Kidney (tissue), 13 donors: ENCODE measurements at regions not wholly inside any gene's neighbourhood (a gene's known extent, or its start where the extent isn't known, plus 50 kb on each side); places are given as distances from the start of the nearest gene placed in this dataset.

Experiments
- DNase-seq, 5 donors: peaks; one replicate each; pipeline ENCODE4 v3.0.0-alpha.2; 2013 to 2020
- FAIRE-seq: peaks from 2 replicates; lab custom pipeline; 2012; peaks lifted over from hg19 to GRCh38; lab: Jason Lieb, UNC
- H3K27ac ChIP-seq, 2 donors: one replicate each; pipeline ENCODE4 v1.7.0; 2013; ENCODE audit warnings: low read depth in 2 of 2, low read length in 2 of 2, inconsistent platforms in 1 of 2
- H3K27me3 ChIP-seq: one replicate; pipeline ENCODE4 v1.7.1; 2013; ENCODE audit warnings: low read length, inconsistent platforms; ENCODE audit not compliant: control insufficient read depth, insufficient read depth
- H3K36me3 ChIP-seq, 3 donors: one replicate each; pipeline versions ENCODE4 v1.7.0 to v1.7.1; 2013; ENCODE audit warnings: low read length in 3 of 3, control low read depth in 1 of 3, inconsistent platforms in 1 of 3; ENCODE audit not compliant: insufficient read depth in 3 of 3, control insufficient read depth in 2 of 3
- H3K4me1 ChIP-seq, 3 donors: one replicate each; pipeline versions ENCODE4 v1.7.0 to v1.7.1; 2013; ENCODE audit warnings: low read length in 3 of 3, inconsistent platforms in 1 of 3, low read depth in 1 of 3; ENCODE audit not compliant: control insufficient read depth in 2 of 3, insufficient read depth in 2 of 3
- H3K4me3 ChIP-seq, 3 donors: one replicate each; pipeline versions ENCODE4 v1.7.0 to v1.8.1; 2013; ENCODE audit warnings: low read length in 3 of 3, control low read depth in 1 of 3, inconsistent platforms in 1 of 3
- H3K9ac ChIP-seq, 3 donors: one replicate each; pipeline versions ENCODE4 v1.7.0 to v1.7.1; 2013; ENCODE audit warnings: low read length in 3 of 3, control low read depth in 1 of 3, inconsistent platforms in 1 of 3
- H3K9me3 ChIP-seq, 3 donors: one replicate each; pipeline versions ENCODE4 v1.7.0 to v1.7.1; 2013; ENCODE audit warnings: low read length in 3 of 3, control low read depth in 1 of 3, inconsistent platforms in 1 of 3; ENCODE audit not compliant: control insufficient read depth in 2 of 3, insufficient read depth in 1 of 3
- CTCF ChIP-seq: IDR thresholded peaks from 3 replicates; pipeline ENCODE4 v1.5.1; 2012; ENCODE audit warnings: mild to moderate bottlenecking, moderate library complexity, borderline replicate concordance; ENCODE audit not compliant: insufficient read depth; ENCODE audit errors: extremely low read depth
- intact Hi-C: fragments of 100-400 bp; cut with DNase I; formaldehyde crosslinking; loops from one replicate; pipeline ENCODE4 v1.11.1; 2022
- donor health status: control.
- donor health status: control.
- donor health status: control.
- donor health status: control.
- donor health status: control.
- donor health status: DM: yes; HTN: yes; CAD: no.
- donor health status: Normal renal cell carcinoma (clear cell type).

GRCh38 chr5:115725522-115725921, 90.9 kb downstream of the CDO1 start:
- Histone ChIP-seq H3K27me3 (no peaks in the 10 kb centered on the region), H3K27ac (no peak overlapping the region), H3K36me3 (no peaks in the 10 kb centered on the region), H3K9me3 (no peaks in the 10 kb centered on the region), H3K4me3 (no peak overlapping the region), H3K9ac (no peak overlapping the region), H3K4me1 (no peaks in the 10 kb centered on the region)
- TF ChIP-seq CTCF = no peak
- intact Hi-C loops = no loop called here
- no peak for DNase-seq
- no peak for FAIRE-seq

GRCh38 chr5:115723220-115723619, 93.2 kb downstream of the CDO1 start:
- Histone ChIP-seq H3K4me3 (no peak overlapping the region), H3K27me3 (no peaks in the 10 kb centered on the region), H3K4me1 (no peaks in the 10 kb centered on the region), H3K9me3 (no peaks in the 10 kb centered on the region), H3K36me3 (no peaks in the 10 kb centered on the region), H3K9ac (no peak overlapping the region), H3K27ac (no peak overlapping the region)
- FAIRE-seq (no peak), DNase-seq (peak in 3 of 5 donors; percentile 23 to 70 (median 57))
- intact Hi-C loops = no loop called here
- TF ChIP-seq CTCF = no peak

- Histone ChIP-seq H3K4me1 (no peaks in the 10 kb centered on the region), H3K9me3 (no peaks in the 10 kb centered on the region), H3K27ac (no peak overlapping the region), H3K4me3 (no peak overlapping the region), H3K27me3 (no peaks in the 10 kb centered on the region), H3K36me3 (no peaks in the 10 kb centered on the region), H3K9ac (no peak overlapping the region)
- intact Hi-C loops = no loop called here
- no peak for TF ChIP-seq CTCF
- no peak for DNase-seq
- FAIRE-seq = no peak
These were observed 95.1 kb upstream of the TMED7 start for GRCh38 chr5:115720888-115721287.

- TF ChIP-seq CTCF = no peak
- no peak overlapping the region for H3K4me3 ChIP-seq
- DNase-seq (peak in 1 of 5 donors; percentile 58), FAIRE-seq (no peak)
- no peaks in the 10 kb centered on the region for H3K4me1 ChIP-seq
- H3K27me3 ChIP-seq = no peaks in the 10 kb centered on the region
- no peak overlapping the region for H3K9ac ChIP-seq
- H3K9me3 ChIP-seq = no peaks in the 10 kb centered on the region
- no peak overlapping the region for H3K27ac ChIP-seq
- intact Hi-C loops = no loop called here
- no peaks in the 10 kb centered on the region for H3K36me3 ChIP-seq
These were observed 93.1 kb upstream of the TMED7 start for GRCh38 chr5:115718927-115719326.
